ENCODE measurements at regions not wholly inside any gene's neighbourhood (a gene's known extent, or its start where the extent isn't known, plus 50 kb on each side); places are given as distances from the start of the nearest gene placed in this dataset.

DNA sequence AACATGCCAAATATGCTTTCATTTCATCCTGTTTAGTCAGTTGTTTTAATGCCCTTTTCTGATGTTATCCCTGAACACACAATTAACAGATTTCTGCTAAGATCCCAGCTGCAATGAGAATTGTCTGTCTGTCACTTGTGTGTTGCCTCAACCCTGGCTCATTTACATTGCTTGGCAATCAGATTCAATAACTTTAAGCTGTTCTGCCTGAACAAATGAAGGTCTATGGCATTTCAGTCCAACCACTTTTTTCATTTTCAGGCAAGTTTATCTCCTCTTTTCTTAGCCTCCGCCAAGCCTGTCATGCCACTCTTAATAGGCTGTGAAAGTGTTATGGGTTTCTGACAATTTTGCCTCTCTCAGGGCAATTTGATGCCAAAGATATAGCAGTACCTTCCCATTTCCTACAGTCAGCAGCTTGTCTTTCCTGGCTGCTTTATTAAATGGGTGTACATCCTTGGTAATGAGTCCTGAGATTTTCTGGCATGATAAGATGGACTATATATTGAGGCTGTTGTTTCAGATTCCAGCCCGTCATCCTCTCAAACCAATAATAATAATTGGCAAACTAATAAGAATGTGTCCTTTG is 68.7 kb upstream of the ADAMTS9 start:
- Mint-ChIP-seq H3K36me3 (ENCODE audit: low read depth) (no peaks in the 10 kb centered on the region), H3K4me1 (peaks cover under 1% of the 10 kb centered on the region; the same call in 1 of the 3 replicates), H3K9me3 (no peaks in the 10 kb centered on the region), H3K4me3 (no peak overlapping the region), H3K27ac (no peak overlapping the region), H3K27me3 (ENCODE audit: insufficient read depth, low read depth, poor library complexity) (no peaks in the 10 kb centered on the region)
- Histone ChIP-seq H3K27me3 (ENCODE audit: insufficient read depth) (no peaks in the 10 kb centered on the region), H4K20me1 (replicated peaks; ENCODE audit: insufficient read depth) (no peaks in the 10 kb centered on the region), H3K4me1 (ENCODE audit: insufficient read depth) (no peaks in the 10 kb centered on the region), H3F3A (replicated peaks; ENCODE audit: low read depth) (no peaks in the 10 kb centered on the region), H3K79me2 (replicated peaks; ENCODE audit: insufficient read depth) (no peaks in the 10 kb centered on the region), H3K9me2 (ENCODE audit: insufficient read depth) (no peaks in the 10 kb centered on the region; the same call in 1 of the 2 replicates), H3K4me3 (no peak overlapping the region), H3K36me3 (ENCODE audit: insufficient read depth) (no peaks in the 10 kb centered on the region), H3K4me2 (no peak overlapping the region), H2AFZ (no peak overlapping the region), H3K27ac (ENCODE audit: low read depth) (no peak overlapping the region)
- no peak for TF ChIP-seq JUNB (IDR thresholded peaks at IDR 0.05; ENCODE audit: unreplicated experiment)
- no peak for TF ChIP-seq NANOG (IDR thresholded peaks at IDR 0.05; ENCODE audit: borderline replicate concordance)
- TF ChIP-seq ZNF114 (CRISPR knock-in tag; IDR thresholded peaks at IDR 0.05): no peak
- TF ChIP-seq, protein P1, sequence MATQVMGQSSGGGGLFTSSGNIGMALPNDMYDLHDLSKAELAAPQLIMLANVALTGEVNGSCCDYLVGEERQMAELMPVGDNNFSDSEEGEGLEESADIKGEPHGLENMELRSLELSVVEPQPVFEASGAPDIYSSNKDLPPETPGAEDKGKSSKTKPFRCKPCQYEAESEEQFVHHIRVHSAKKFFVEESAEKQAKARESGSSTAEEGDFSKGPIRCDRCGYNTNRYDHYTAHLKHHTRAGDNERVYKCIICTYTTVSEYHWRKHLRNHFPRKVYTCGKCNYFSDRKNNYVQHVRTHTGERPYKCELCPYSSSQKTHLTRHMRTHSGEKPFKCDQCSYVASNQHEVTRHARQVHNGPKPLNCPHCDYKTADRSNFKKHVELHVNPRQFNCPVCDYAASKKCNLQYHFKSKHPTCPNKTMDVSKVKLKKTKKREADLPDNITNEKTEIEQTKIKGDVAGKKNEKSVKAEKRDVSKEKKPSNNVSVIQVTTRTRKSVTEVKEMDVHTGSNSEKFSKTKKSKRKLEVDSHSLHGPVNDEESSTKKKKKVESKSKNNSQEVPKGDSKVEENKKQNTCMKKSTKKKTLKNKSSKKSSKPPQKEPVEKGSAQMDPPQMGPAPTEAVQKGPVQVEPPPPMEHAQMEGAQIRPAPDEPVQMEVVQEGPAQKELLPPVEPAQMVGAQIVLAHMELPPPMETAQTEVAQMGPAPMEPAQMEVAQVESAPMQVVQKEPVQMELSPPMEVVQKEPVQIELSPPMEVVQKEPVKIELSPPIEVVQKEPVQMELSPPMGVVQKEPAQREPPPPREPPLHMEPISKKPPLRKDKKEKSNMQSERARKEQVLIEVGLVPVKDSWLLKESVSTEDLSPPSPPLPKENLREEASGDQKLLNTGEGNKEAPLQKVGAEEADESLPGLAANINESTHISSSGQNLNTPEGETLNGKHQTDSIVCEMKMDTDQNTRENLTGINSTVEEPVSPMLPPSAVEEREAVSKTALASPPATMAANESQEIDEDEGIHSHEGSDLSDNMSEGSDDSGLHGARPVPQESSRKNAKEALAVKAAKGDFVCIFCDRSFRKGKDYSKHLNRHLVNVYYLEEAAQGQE (IDR thresholded peaks at IDR 0.05; ENCODE audit: unreplicated experiment): no peak
- TF ChIP-seq ZNF331 (CRISPR knock-in tag; IDR thresholded peaks at IDR 0.05; ENCODE audit: low read depth): no peak
- no peak for TF ChIP-seq EZH2phosphoT487 (IDR thresholded peaks at IDR 0.05; ENCODE audit: unreplicated experiment)
- no peak for TF ChIP-seq EZH2 (IDR thresholded peaks at IDR 0.05; ENCODE audit: low read depth, unreplicated experiment)
- no peak for TF ChIP-seq POLR2AphosphoS5 (IDR thresholded peaks at IDR 0.05; ENCODE audit: low read depth)
- no peak for TF ChIP-seq STAT1 (IDR thresholded peaks at IDR 0.05; ENCODE audit: unreplicated experiment)
- DNase-seq (ENCODE audit: low spot score) (no peak), ATAC-seq (no peak)

DNA sequence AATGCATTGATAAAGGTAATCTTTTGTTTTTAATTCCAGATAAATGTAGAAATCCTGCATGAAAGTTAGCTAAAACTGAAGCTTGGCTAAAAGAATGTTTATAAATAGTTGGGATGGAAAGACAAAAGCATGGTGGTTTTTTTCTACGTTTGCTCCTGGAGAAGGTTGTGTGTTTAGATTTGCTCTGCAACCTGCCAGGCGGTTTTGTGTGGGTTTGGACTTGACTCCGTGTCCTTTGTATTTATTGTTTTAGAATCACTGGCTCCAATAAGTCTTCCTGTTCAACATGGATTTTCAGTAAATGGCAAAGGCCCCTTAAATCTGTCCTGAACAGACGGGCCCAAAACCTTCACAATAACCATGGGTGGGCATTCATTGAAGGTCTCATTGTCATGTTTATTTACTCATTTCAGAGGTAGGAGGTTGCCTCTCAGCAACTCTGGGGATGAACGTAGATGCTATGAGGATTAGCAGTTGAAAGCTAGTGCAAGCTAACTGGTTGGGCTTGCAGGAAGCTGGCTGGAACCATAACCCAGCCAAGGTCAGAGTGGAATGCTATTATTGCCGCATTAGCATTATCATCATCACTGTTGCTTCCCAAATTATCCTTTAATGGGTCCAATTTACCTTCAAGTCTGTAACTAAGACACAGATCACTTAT is 60.6 kb upstream of the ADAMTS9 start:
- H3K4me1 ChIP-seq (ENCODE audit: insufficient read depth): peaks cover 17% of the 10 kb centered on the region
- Mint-ChIP-seq H3K27me3 (ENCODE audit: insufficient read depth, low read depth, poor library complexity) (no peaks in the 10 kb centered on the region), H3K27ac (peak overlapping the region; percentile 69), H3K4me3 (no peak overlapping the region), H3K9me3 (no peaks in the 10 kb centered on the region), H3K4me1 (peaks cover 46% of the 10 kb centered on the region), H3K36me3 (ENCODE audit: low read depth) (no peaks in the 10 kb centered on the region)
- peak; percentile 99 for ATAC-seq
- H4K20me1 ChIP-seq (replicated peaks; ENCODE audit: insufficient read depth): no peaks in the 10 kb centered on the region
- no peaks in the 10 kb centered on the region for H3K27me3 ChIP-seq (ENCODE audit: insufficient read depth)
- peak; percentile 81 for DNase-seq (ENCODE audit: low spot score)
- no peak overlapping the region for H3K4me3 ChIP-seq
- no peaks in the 10 kb centered on the region for H3K36me3 ChIP-seq (ENCODE audit: insufficient read depth)
- no peaks in the 10 kb centered on the region for H3K79me2 ChIP-seq (replicated peaks; ENCODE audit: insufficient read depth)
- no peak overlapping the region for H2AFZ ChIP-seq
- H3K27ac ChIP-seq (ENCODE audit: low read depth): peak overlapping the region; percentile 0; the same call in 1 of the 2 replicates
- no peaks in the 10 kb centered on the region for H3F3A ChIP-seq (replicated peaks; ENCODE audit: low read depth)
- H3K4me2 ChIP-seq: peak overlapping the region; percentile 8
- H3K9me2 ChIP-seq (ENCODE audit: insufficient read depth): peaks cover 4% of the 10 kb centered on the region; the same call in 1 of the 2 replicates
- TF ChIP-seq, protein P2, sequence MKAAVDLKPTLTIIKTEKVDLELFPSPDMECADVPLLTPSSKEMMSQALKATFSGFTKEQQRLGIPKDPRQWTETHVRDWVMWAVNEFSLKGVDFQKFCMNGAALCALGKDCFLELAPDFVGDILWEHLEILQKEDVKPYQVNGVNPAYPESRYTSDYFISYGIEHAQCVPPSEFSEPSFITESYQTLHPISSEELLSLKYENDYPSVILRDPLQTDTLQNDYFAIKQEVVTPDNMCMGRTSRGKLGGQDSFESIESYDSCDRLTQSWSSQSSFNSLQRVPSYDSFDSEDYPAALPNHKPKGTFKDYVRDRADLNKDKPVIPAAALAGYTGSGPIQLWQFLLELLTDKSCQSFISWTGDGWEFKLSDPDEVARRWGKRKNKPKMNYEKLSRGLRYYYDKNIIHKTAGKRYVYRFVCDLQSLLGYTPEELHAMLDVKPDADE (IDR thresholded peaks at IDR 0.05): no peak
- TF ChIP-seq ZNF331 (CRISPR knock-in tag; IDR thresholded peaks at IDR 0.05; ENCODE audit: low read depth) (peak; percentile 57), NANOG (IDR thresholded peaks at IDR 0.05; ENCODE audit: borderline replicate concordance) (peak; percentile 47; the same call in 1 of the 2 replicates)
